Keratinocyte (primary cell): ENCODE measurements at regions not wholly inside any gene's neighbourhood (a gene's known extent, or its start where the extent isn't known, plus 50 kb on each side); places are given as distances from the start of the nearest gene placed in this dataset.

Experiments
- EZH2 ChIP-seq: IDR thresholded peaks from one replicate; pipeline ENCODE4 v1.6.1; 2012; ENCODE audit warnings: inconsistent platforms, mild to moderate bottlenecking, low read length, moderate library complexity
- TF ChIP-seq, protein P1 (sequence below), 3 experiments: IDR thresholded peaks in 1 of 3; conservative IDR thresholded peaks in 1 of 3; optimal IDR thresholded peaks in 1 of 3; 2 replicates in 2 of 3; 3 replicates in 1 of 3; pipeline versions ENCODE3 to v1.5.1; 2011; ENCODE audit warnings: low read length in 3 of 3, mild to moderate bottlenecking in 3 of 3, moderate library complexity in 2 of 3, control low read depth in 1 of 3, inconsistent platforms in 1 of 3; ENCODE audit not compliant: insufficient read depth in 2 of 3; ENCODE audit errors: extremely low read depth in 1 of 3

- TF ChIP-seq, protein P1, sequence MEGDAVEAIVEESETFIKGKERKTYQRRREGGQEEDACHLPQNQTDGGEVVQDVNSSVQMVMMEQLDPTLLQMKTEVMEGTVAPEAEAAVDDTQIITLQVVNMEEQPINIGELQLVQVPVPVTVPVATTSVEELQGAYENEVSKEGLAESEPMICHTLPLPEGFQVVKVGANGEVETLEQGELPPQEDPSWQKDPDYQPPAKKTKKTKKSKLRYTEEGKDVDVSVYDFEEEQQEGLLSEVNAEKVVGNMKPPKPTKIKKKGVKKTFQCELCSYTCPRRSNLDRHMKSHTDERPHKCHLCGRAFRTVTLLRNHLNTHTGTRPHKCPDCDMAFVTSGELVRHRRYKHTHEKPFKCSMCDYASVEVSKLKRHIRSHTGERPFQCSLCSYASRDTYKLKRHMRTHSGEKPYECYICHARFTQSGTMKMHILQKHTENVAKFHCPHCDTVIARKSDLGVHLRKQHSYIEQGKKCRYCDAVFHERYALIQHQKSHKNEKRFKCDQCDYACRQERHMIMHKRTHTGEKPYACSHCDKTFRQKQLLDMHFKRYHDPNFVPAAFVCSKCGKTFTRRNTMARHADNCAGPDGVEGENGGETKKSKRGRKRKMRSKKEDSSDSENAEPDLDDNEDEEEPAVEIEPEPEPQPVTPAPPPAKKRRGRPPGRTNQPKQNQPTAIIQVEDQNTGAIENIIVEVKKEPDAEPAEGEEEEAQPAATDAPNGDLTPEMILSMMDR (optimal IDR thresholded peaks at IDR 0.05 in 1 of 3, IDR thresholded peaks at IDR 0.05 in 1 of 3, conservative IDR thresholded peaks at IDR 0.05 in 1 of 3; ENCODE audit: extremely low read depth in 1 of 3, insufficient read depth in 2 of 3, low read length in 3 of 3), result no peak
- TF ChIP-seq EZH2, result no peak
These were observed 138.1 kb downstream of the TFAP2A start for GRCh38 chr6:10276660-10277287.
